Stimulated activated CD8-positive, alpha-beta memory T cell treated with anti-CD3 and anti-CD28 coated beads, Interleukin-2, amount 100 ng/mL, for 1 hour (primary cell): ENCODE measurements at regions not wholly inside any gene's neighbourhood (a gene's known extent, or its start where the extent isn't known, plus 50 kb on each side); places are given as distances from the start of the nearest gene placed in this dataset.

Experiments
- DNase-seq, 2 donors: peaks; one replicate each; pipeline ENCODE4 v3.0.0-alpha.2; 2020; ENCODE audit warnings: low read depth in 2 of 2

DNA sequence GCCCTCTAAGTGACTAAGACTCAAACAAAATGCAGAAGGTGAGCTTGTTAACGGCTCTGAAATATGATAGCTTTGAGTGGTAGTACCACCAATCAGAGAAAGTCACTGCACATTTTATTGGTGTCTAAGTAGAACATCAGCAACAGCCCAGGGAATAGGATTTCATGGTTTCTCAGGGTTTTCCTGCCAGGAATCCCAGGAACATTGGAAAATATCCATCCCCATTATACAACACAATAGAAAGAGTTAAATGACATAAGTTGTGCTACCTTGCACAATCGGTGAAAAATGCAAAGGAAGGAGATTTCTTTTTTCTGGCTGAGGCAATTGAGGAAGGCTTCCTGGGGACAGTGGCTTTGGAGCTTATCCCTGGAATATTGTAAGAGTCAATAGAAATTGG lies 283.1 kb downstream of the HLX start:
- DNase-seq: no peak

DNA sequence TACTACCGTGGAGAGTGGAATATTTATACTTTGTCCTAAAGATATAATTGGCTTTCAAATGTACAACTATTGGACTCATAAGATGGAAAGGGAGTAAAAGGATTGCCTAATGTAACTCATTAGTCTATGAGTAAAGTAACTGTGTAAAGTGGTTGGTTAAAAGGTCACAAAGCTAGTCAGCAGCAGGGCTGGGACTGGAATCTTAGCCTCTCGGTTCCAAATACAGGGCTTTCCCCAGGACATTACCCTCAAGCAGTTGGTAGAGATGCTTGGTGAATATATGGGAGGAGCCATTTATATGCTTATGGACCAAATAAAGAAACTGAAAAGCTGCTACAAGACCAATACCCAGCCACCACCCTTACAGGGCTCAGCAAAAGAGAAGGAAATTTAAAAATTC lies 283.7 kb downstream of the HLX start:
- no peak for DNase-seq

DNA sequence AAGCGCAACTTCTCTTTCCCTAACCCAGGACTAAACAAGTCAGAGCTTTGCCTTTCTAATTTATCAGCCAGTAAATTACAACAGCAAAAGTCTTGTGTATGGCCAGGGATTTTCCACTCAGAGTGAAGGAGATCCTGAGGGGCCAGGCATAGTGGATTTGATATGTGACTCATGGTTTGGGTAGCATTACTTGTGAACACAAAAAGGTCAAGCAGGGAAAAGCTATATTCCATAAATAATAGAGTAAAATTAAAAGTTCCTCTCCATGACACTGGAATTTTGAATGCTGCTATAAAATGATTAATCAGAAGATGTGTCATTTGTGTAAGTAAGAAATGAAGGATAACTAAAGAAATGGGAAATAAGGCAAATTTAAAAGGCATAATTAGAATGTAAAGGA lies 284.8 kb downstream of the HLX start:
- DNase-seq: no peak

- DNase-seq: no peak
Measured at GRCh38 chr1:221164951-221165838, 286.0 kb downstream of the HLX start.

GRCh38 chr1:221165839-221166500 lies 286.7 kb downstream of the HLX start:
- DNase-seq: no peak

DNA sequence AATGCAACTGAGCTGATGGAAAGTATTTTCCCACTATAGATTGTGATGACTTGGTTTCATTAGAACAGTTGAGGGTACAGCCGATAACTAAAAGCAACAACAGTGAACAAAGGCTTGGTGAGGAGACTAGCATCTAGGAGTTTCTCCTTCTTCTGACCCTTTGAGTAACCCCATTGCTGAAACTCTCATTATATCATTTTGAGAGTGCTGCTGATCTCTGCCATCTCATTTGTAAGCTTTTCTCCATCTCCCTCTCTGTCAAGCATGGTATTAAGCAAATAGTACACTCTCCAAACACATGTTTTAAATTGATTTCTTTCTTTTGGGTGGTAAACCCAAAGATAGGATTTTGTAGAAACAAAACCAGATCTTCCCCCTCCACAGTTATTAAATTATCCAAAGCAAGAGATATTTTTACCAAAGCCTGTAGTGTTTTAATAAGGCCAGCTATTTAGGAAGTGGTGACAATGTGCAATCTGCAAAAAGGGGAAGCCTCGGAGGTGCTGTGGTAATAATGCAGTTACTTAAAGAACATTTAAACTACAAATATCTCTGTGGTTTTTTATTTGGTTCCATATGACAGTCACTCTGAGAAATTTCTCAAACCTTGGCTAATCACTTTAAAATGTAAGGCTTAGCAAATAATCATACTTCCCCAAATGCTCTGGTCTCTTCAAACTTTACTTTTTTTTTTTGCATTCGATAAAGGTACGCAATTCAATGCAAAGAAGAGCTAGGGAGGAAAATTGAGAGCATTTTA lies 287.5 kb downstream of the HLX start:
- DNase-seq: no peak

- no peak for DNase-seq
Measured at GRCh38 chr1:221169447-221169889, 290.2 kb downstream of the HLX start.

- DNase-seq: no peak
Measured at GRCh38 chr1:221170171-221170570, 290.9 kb downstream of the HLX start.

- no peak for DNase-seq
Measured at GRCh38 chr1:221171768-221172167, 292.5 kb downstream of the HLX start.

DNA sequence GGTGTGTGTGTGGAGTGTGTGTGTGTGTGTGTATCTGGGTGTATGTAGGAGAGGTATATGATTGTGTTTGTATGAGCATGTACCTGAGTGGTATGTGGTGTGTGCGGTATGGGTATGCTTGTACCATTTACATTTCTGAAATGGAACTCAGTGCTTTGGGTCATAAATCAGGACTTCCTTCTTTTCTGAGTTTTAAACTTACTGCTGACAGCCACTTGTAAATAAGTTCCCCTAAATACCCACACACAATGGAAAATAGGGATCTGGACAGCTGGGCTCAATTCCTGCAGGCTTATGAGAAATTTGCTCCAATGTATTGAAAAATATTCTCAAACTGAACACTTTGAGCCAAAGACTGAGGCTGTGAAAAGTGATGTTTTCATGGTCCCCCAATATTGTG lies 293.6 kb downstream of the HLX start:
- DNase-seq: no peak

GRCh38 chr1:221174330-221174993 lies 295.2 kb downstream of the HLX start:
- no peak for DNase-seq

DNA sequence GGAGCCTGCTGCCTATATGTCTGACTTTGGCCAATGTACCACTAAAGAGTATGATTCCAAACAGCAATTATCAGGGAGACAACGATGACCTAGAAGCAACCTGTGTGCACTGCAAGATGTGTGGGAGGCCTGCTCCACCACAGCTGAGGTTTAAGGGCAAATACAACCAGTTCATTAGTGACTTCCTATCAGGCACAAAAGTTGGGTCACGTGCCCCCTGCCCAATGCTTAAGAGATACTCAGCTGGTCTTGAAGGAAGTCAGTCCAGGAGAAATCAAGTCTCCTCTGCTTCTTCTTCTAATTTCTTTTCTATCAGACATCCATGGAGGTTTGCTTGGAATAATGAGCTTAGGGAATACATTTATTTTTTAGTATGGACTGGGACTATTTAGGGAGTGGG lies 296.0 kb downstream of the HLX start:
- DNase-seq: no peak

- DNase-seq: no peak
Measured at GRCh38 chr1:221180704-221181368, 301.6 kb downstream of the HLX start.

GRCh38 chr1:221182791-221183533 lies 303.7 kb downstream of the HLX start:
- DNase-seq: no peak

- DNase-seq: no peak
Measured at GRCh38 chr1:221184131-221184794, 305.0 kb downstream of the HLX start.

DNA sequence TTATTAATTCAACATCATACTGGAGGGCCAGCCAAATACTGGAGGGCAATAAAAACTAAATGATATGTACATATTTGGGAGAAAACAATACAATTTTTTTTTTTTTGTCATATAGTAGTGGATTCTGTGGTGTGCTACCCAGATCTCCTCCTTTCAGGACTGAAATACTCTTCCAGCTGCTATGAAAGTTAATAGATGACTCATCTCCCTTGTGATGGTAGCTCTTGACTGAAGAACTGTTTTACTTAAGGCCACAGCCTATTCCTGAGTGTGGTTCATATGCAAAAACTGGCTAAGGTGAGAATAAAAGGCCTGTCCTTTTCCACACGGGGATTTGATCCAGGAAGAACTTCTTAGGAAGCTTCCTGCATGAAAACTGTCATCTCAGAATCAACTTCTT lies 307.9 kb downstream of the HLX start:
- no peak for DNase-seq

DNA sequence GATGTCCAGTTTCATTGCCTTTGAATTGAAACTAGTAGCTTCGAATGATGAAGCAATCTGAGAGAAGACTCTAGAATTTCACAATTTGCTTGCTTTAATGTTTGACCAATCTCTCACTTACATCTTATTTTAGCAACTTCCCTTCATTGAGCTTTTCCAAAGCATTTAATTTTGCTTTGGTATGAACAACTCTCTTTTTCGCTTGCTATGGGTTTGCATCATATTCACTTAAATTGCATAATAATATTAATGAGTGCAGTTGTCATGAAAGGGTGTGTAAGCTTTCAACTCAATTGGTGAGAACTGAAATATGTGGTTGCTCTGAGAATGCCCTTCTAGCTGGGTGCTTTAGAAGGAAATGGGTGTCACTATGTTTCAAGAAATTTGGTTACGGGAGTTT lies 309.2 kb downstream of the HLX start:
- no peak for DNase-seq

GRCh38 chr1:221190249-221190648 lies 311.0 kb downstream of the HLX start:
- no peak for DNase-seq

DNA sequence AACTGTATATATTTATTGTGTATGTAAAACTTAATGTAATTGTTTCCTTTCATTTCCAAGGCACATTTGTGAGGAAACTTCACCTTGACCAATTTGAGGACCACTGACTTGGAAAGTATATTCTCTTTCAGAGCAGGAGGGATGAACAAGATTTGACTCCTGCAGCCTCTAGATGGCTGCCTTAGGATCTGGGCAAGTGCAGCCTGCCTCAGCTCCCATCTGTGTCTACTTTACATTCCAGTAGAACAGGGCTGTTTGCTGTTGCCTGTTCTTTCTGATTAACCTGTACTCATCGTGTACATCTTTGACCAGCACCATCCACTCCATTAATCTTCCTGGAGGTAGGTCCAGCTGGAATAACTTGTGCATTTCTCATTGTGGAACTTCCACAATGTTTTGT lies 312.8 kb downstream of the HLX start:
- no peak for DNase-seq

- no peak for DNase-seq
Measured at GRCh38 chr1:221200464-221200863, 321.2 kb downstream of the HLX start.
